Activated CD4-positive, CD25-positive, alpha-beta regulatory T cell treated with anti-CD3 and anti-CD28 coated beads, Interleukin-2, amount 50 U/mL, for 72 hours (primary cell): ENCODE measurements at regions not wholly inside any gene's neighbourhood (a gene's known extent, or its start where the extent isn't known, plus 50 kb on each side); places are given as distances from the start of the nearest gene placed in this dataset.

ENCODE experiments used
- DNase-seq: peaks from one replicate; pipeline ENCODE4 v3.0.0; 2021

DNA sequence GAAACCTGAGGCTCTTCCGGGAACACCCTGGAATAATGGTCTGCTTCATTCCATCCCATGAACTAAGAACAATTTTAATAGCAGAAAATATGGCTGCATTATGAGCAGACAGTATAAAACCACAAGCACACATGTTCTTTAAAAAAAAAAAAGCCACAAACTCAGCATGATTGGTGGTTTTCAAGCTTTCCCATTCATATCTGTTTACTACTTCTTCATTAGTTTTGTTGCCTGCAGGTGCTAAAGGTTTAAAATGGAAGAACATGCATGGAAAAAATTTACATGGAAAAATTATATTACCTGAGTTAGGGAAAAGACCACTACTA is 137.9 kb upstream of the HES1 start:
- DNase-seq, result no peak

DNA sequence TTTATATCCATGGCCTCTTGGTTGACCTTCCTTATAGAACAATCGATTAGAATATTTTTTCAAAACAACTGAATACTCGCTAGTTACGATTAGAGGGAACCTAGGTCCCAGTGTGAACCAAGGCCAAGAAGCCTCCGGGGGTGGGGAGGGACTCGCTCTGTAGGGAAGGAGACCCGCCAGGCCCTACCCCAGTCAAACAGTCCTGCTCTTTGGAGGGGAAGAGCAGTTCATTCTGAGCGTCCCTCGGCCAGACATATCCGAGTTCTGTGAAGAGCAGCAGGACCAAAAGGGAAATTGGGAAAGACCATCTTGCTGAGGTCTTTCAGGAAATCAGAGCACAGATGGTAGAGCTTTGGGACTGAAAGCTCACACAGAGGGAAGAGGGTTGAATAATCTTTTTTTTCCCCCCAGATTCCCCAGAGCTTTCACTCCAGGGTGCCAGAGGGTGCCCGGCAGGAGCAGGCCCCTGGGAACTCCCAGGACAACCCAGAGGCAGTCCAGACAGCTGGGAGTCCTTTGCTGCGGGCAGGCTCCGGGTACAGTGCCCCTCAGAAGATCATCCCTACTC is 137.2 kb upstream of the HES1 start:
- DNase-seq, result no peak

GRCh38 chr3:194000100-194000499 is 135.8 kb upstream of the HES1 start:
- DNase-seq, result no peak

DNA sequence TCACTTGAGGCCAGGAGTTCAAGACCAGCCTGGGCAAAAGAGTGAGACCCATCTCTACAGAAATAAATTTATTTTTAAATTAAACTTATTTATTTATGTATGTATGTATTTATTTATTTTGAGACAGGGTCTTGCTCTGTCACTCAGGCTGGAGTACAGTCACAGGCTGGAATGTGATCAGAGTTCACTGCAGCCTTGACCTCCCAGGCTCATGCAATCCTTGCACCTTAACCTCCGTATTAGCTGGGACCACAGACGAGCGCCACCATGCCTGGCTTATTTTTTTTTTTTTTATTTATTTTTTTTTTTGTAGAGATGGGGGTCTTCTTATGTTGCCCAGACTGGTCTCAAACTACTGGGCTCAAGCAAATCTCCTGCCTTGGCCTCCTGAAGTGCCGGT is 135.2 kb upstream of the HES1 start:
- DNase-seq, result no peak

- DNase-seq, result no peak
Measured at GRCh38 chr3:194001728-194002459, 134.1 kb upstream of the HES1 start.

GRCh38 chr3:194003114-194004057 is 132.6 kb upstream of the HES1 start:
- DNase-seq, result no peak

DNA sequence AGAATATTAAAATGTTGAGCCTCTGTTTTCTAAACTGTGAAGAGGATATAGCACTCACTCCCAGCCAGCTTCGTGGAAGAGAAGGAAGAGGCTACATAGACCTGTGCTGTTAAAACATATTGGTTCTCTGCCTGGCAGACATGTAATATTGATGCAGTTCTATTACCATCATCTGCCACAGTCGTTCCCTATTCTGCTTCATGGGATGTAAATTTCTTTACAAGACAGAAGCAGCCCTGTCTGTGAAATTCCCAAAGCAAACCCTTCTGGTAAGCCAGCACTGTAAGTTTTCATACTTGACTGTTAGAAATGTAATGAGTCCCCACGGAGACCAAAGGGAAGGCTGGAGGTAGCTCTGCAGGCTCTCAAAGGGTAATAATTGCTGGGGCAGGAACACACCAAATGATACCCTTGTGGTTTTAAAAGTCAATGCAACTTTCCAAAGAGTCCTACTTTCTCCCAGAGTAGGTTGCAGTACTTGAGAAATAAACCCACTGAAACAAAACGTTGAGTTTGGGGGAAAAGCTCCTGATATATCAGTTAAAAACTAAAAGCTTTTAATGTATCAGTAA is 129.9 kb upstream of the HES1 start:
- no peak for DNase-seq

DNA sequence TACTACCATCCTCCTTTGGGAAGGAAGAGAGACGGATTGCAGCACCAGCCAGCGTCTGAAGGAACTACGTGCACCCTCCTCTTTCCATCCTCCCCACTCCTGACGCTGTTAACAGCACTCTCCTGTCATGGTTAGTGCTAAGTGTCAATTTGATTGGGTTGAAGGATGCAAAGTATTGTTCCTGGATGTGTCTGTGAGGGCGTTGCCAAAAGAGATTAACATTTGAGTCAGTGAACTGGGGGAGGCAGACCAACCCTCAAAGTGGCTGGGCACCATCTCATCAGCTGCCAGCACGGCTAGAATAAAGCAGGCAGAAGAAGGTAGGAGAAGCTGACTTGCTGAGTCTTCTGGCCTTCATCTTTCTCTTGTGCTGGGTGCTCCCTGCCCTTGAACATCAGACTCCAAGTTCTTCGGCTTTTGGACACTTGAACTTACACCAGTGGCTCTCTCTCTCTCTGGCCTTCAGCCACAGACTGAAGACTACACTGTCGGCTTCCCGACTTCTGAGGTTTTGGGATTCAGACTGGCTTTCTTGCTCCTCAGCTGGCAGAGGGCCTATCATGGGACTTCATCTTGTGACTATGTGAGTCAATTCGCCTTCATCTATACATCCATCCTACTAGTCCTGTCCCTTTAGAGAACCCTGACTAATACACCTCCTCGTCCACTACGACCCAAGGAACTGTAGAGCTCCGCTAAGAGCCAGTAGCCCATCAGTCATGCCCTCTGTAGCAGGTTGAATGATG is 128.2 kb upstream of the HES1 start:
- no peak for DNase-seq

DNA sequence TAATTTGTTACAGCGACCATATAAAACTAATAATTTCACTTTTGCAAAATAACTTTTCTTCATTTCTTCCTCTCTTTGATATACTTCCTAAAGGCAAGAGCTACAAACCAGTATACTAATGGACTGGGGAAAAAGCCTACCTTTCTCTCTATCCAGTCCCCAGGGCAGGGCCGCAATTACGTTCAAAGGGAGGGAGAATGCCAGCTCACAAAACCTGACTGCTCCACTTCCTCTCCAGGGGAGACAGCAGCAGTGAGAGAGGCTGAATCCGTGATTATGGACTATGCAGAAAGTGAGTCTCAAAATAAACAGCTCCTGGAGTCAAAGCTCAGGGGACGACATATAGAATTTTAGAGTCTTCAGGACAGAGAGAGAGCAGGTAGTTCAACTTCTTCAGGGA is 126.9 kb upstream of the HES1 start:
- DNase-seq, result no peak

DNA sequence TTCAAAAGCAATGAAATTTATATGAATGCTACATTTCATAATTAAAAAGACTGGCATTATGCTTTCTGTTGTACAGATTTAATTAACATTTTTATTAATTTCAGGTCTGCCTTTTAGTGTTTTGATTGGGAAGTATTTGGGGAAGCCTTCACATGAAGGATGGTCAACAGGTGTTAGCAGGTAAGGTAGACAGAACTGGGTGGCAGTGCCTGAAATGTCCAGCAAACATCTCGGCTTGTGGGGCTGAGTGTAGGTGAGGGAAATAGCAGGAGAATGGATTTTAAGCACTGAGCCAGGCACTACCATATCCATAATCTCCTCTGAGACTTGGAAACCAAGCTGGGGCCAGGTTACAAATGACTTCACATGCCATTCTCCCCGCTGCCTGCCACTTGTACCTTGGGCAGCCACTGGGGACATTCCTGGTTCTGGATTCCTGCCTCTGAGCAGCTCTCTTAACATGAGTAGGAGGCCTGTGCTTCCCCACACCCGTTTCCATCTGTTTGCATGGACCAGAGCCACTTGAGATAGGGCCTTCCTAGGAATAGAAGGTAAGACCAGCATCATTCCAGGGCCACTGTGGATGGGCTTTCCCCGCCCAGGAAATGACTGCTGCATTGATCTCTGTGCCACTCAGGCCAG is 125.9 kb upstream of the HES1 start:
- no peak for DNase-seq

GRCh38 chr3:194011807-194012206 is 124.1 kb upstream of the HES1 start:
- DNase-seq, result no peak

- no peak for DNase-seq
Measured at GRCh38 chr3:194013928-194014327, 122.0 kb upstream of the HES1 start.

DNA sequence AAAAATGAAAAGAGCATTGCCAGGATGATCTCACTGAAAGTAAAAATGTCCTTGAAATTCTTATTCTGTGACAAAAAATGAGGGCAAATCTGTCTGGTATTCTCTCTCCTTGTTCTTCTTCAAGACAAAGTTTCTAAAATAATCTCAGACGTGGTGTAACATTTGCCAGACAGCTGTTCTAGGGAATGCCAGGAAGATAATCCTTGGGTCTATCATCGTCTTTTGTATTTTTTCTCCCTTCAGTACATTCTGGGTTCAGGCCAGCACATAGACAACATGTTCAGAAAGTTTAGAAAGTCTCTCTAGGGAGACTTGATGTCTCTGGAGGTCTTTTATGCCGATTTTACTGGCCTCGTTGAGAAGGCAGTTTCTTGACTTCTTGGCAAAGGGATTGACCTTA is 121.2 kb upstream of the HES1 start:
- no peak for DNase-seq

DNA sequence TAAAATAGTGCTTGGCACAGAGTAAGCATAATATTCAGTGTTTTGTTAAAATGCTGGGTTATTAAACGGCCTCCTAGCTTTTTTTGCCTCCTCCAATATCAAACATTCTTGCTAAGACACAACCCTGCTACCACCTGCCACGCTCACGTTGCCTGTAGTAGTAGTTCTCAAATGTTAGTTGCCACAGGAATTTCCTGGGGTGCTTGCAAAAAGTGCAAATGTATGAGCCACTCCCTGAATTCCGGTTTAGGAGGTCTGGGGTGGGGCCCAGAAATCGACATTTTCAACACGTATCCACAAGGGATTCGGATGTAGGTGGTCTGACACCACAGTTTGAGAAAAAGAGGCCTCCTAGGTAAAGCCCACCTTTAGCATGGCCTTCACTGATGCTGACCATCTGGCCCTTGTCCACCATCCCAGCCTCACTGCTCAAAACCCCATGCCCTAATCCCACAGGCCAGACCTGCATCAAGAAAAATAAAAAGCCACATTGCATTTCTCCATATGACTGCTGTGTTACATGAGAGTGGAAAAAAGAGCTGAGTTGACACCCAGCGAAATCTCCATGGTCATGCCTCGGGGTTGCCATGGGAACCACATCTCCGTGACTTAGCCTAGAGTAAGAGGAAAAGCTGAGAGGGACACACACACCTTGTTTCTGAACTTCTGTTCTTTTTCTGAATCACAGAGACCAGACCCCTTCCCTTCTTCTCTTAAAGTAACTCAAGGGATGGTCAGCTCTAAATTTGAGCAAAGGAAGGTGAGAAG is 116.4 kb upstream of the HES1 start:
- no peak for DNase-seq

- DNase-seq, result no peak
Measured at GRCh38 chr3:194022052-194022451, 113.9 kb upstream of the HES1 start.

DNA sequence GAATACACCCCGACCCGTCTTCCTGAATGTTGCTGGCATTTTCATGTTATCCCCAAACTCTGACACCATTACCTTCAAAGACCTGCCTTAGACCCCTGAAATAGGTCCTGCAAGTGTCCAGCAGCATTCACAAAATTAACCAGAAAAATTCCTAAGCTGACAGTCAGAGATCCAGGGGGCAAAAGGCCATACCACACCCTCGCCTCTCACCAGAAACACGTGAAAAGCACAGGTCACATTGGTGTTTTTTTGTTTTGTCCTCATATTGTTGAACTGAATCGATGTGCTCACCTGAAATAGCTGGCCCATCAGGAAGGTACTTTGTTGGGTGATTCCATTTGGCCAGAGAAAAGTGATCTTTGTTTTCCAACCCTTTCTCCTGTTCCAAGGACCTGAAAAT is 113.1 kb upstream of the HES1 start:
- DNase-seq, result no peak

DNA sequence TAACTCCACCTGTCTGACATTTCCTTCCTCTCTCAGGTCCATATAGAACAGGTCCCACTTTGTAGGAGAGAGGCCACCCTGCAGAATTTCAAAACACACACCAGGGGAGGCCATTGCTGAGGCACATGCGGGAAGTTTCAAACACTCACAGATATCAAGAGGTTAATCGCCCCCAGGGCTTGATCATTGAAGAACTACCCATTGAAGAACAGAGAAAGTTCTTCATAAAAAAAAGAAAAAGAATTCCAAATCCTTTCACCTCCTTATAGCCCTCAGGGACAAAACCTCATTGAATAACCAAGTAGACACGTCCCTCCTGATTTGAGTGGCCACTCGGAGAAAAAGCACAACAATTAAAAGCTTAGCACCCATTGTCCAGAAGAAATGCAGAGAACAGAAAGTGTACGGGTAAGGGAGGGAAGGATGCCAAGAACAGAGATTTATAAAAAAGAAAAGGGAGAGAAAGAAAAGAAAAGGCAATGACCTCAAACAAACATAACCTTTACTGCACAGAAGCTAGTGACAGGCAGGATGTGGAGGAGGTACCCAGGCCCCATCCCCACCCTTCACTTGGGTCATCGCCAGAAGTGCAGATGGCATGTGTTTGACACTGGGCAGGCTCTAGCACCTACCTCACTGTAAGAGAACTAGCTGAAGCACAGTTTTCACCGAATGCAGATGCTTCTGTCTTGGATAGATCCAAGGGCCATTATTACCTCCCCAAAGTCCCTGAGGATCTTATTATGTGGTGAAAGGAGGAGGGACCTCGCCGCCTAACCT is 112.3 kb upstream of the HES1 start:
- no peak for DNase-seq

DNA sequence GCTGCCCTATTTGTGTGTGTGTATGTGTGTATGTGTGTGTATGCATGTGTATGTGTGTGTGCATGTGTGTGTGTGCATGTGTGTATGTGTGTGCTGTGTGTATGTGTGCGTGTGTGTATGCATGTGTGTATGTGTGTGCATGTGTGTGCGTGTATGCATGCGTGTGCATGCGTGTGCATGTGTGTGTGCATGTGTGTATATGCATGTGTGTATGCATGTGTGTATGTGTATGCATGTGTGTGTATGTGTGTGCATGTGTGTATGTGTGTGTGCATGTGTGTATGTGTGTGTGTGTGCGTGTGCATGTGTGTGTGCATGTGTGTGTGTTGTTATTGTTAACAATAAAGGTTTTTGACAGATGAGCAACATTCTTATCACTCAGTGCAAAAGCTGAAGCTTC is 110.8 kb upstream of the HES1 start:
- DNase-seq, result no peak

GRCh38 chr3:194025951-194026350 is 110.0 kb upstream of the HES1 start:
- DNase-seq, result no peak

DNA sequence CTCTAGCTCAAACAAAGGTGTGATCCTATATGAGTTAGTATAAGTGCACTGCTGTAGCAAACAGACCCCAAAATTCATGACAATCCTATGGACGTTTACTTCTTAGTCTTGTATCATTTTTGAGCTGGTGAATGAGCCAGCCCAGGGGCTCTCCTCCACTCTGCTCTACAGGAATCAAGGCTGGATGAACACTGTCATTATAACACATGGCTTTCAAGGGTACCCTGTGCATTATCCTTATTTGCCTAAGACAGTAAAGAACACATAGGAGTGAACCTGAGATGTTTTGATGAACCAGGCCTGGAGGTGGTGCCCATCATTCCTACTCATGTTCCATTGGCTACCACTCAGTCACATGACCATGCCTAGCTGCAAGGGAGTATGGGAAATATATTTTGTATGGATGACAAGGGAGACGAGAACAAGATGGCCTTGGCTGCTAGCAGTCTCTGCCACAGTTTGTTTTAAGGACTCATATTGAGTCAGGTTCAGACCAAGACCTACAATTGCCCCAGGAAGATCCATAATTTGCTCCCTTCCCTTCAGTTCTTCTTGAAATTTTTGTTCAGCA is 107.4 kb upstream of the HES1 start:
- no peak for DNase-seq

GRCh38 chr3:194029846-194030245 is 106.1 kb upstream of the HES1 start:
- no peak for DNase-seq
